Chondrocyte (in vitro differentiated cells): ENCODE measurements at regions not wholly inside any gene's neighbourhood (a gene's known extent, or its start where the extent isn't known, plus 50 kb on each side); places are given as distances from the start of the nearest gene placed in this dataset.

ENCODE experiments used
- DNase-seq: peaks from one replicate; pipeline ENCODE4 v3.0.0; 2021; ENCODE audit warnings: mixed read lengths, low spot score
- H3K27ac Mint-ChIP-seq: one replicate; pipeline ENCODE4 v1.8.0; 2021; ENCODE audit warnings: mild to moderate bottlenecking, moderate library complexity, mixed read lengths; ENCODE audit not compliant: unreplicated experiment
- H3K27me3 Mint-ChIP-seq: 2 replicates; pipeline ENCODE4 v1.8.0; 2021; ENCODE audit warnings: low read depth, mixed read lengths
- H3K36me3 Mint-ChIP-seq: 2 replicates; pipeline ENCODE4 v1.8.0; 2021; ENCODE audit warnings: low read depth, mixed read lengths
- H3K4me1 Mint-ChIP-seq: 2 replicates; pipeline ENCODE4 v1.8.0; 2021; ENCODE audit warnings: low read depth, mild to moderate bottlenecking, mixed read lengths
- H3K4me3 Mint-ChIP-seq: one replicate; pipeline ENCODE4 v1.8.0; 2021; ENCODE audit warnings: mild to moderate bottlenecking, moderate library complexity, mixed read lengths; ENCODE audit not compliant: unreplicated experiment
- H3K9me3 Mint-ChIP-seq: 2 replicates; pipeline ENCODE4 v1.8.0; 2021; ENCODE audit warnings: low read depth, mixed read lengths
- CTCF ChIP-seq: fragments of 200-600 bp; sonication (generic); IDR thresholded peaks from 2 replicates; pipeline ENCODE4 v1.5.0; 2021; ENCODE audit warnings: antibody characterized with exemption, mild to moderate bottlenecking, moderate library complexity

- no peaks in the 10 kb centered on the region for H3K36me3 Mint-ChIP-seq
- H3K9me3 Mint-ChIP-seq, result no peaks in the 10 kb centered on the region
- H3K27ac Mint-ChIP-seq, result no peak overlapping the region
- DNase-seq, result peak; percentile 77
- TF ChIP-seq CTCF, result no peak
- H3K27me3 Mint-ChIP-seq, result no peaks in the 10 kb centered on the region
- H3K4me1 Mint-ChIP-seq, result peaks cover 74% of the 10 kb centered on the region
- H3K4me3 Mint-ChIP-seq, result no peak overlapping the region
Measured at GRCh38 chr17:83198366-83199341, 119.2 kb downstream of the METRNL start.

GRCh38 chr17:83199500-83200201, 120.2 kb downstream of the METRNL start:
- Mint-ChIP-seq H3K27ac (no peak overlapping the region), H3K36me3 (no peaks in the 10 kb centered on the region), H3K27me3 (no peaks in the 10 kb centered on the region), H3K9me3 (no peaks in the 10 kb centered on the region), H3K4me3 (no peak overlapping the region), H3K4me1 (peaks cover 72% of the 10 kb centered on the region)
- no peak for DNase-seq
- no peak for TF ChIP-seq CTCF

GRCh38 chr17:83200231-83200699, 120.9 kb downstream of the METRNL start:
- Mint-ChIP-seq H3K27ac (no peak overlapping the region), H3K36me3 (no peaks in the 10 kb centered on the region), H3K27me3 (no peaks in the 10 kb centered on the region), H3K4me1 (peaks cover 66% of the 10 kb centered on the region), H3K4me3 (no peak overlapping the region), H3K9me3 (no peaks in the 10 kb centered on the region)
- DNase-seq, result peak; percentile 84
- no peak for TF ChIP-seq CTCF

GRCh38 chr17:83200751-83201150, 121.3 kb downstream of the METRNL start:
- Mint-ChIP-seq H3K4me1 (peaks cover 61% of the 10 kb centered on the region), H3K9me3 (no peaks in the 10 kb centered on the region), H3K4me3 (no peak overlapping the region), H3K27ac (no peak overlapping the region), H3K27me3 (no peaks in the 10 kb centered on the region), H3K36me3 (no peaks in the 10 kb centered on the region)
- no peak for TF ChIP-seq CTCF
- no peak for DNase-seq
